ENCODE measurements at regions not wholly inside any gene's neighbourhood (a gene's known extent, or its start where the extent isn't known, plus 50 kb on each side); places are given as distances from the start of the nearest gene placed in this dataset.
"Not testable (repeated sequence)": the region's sequence is repeated elsewhere in the genome, so short reads cannot be mapped to it uniquely, and the experiment has no call there.

- Histone ChIP-seq H3K9me2 (replicated peaks; ENCODE audit: low read depth, low read length) (no peaks in the 10 kb centered on the region), H2AFZ (ENCODE audit: low read length) (no peak overlapping the region), H3K36me3 (ENCODE audit: insufficient read depth, low read length) (no peaks in the 10 kb centered on the region), H3K9me3 (ENCODE audit: insufficient read depth, low read depth, low read length) (no peaks in the 10 kb centered on the region), H3K4me3 (ENCODE audit: low read length, poor library complexity, severe bottlenecking) (no peak overlapping the region), H3K9ac (ENCODE audit: low read depth, low read length, poor library complexity, severe bottlenecking) (no peak overlapping the region), H3F3A (ENCODE audit: low read depth) (no peaks in the 10 kb centered on the region), H3K4me1 (ENCODE audit: insufficient read depth, low read length, poor library complexity, severe bottlenecking) (no peaks in the 10 kb centered on the region), H3K4me2 (ENCODE audit: low read depth, low read length, poor library complexity, severe bottlenecking) (no peak overlapping the region), H4K20me1 (ENCODE audit: insufficient read depth, low read length, poor library complexity, severe bottlenecking) (no peaks in the 10 kb centered on the region), H3K79me2 (ENCODE audit: insufficient read depth, low read length) (no peaks in the 10 kb centered on the region), H3K27me3 (ENCODE audit: insufficient read depth, low read length, poor library complexity, severe bottlenecking) (no peaks in the 10 kb centered on the region)
- TF ChIP-seq EZH2phosphoT487 (IDR thresholded peaks at IDR 0.05; ENCODE audit: borderline replicate concordance) (no peak), CTCF (conservative IDR thresholded peaks at IDR 0.05; ENCODE audit: low read length) (no peak)
Measured at GRCh38 chr2:34215174-34215573, 616.1 kb upstream of the FAM98A start.

- not testable (repeated sequence) for H3K9me2 ChIP-seq (replicated peaks; ENCODE audit: low read depth, low read length); H3K9ac ChIP-seq (ENCODE audit: low read depth, low read length, poor library complexity, severe bottlenecking); H3K4me1 ChIP-seq (ENCODE audit: insufficient read depth, low read length, poor library complexity, severe bottlenecking); H3K27me3 ChIP-seq (ENCODE audit: insufficient read depth, low read length, poor library complexity, severe bottlenecking); H3K4me3 ChIP-seq (ENCODE audit: low read length, poor library complexity, severe bottlenecking); H3K79me2 ChIP-seq (ENCODE audit: insufficient read depth, low read length); H3F3A ChIP-seq (ENCODE audit: low read depth); H2AFZ ChIP-seq (ENCODE audit: low read length); H3K36me3 ChIP-seq (ENCODE audit: insufficient read depth, low read length); H3K4me2 ChIP-seq (ENCODE audit: low read depth, low read length, poor library complexity, severe bottlenecking); H4K20me1 ChIP-seq (ENCODE audit: insufficient read depth, low read length, poor library complexity, severe bottlenecking); H3K9me3 ChIP-seq (ENCODE audit: insufficient read depth, low read depth, low read length)
Measured at GRCh38 chr2:34210382-34210781, 611.3 kb upstream of the FAM98A start.

- Histone ChIP-seq H2AFZ (ENCODE audit: low read length) (no peak overlapping the region), H3K27me3 (ENCODE audit: insufficient read depth, low read length, poor library complexity, severe bottlenecking) (no peaks in the 10 kb centered on the region), H3K36me3 (ENCODE audit: insufficient read depth, low read length) (no peaks in the 10 kb centered on the region), H3K9ac (ENCODE audit: low read depth, low read length, poor library complexity, severe bottlenecking) (no peak overlapping the region), H4K20me1 (ENCODE audit: insufficient read depth, low read length, poor library complexity, severe bottlenecking) (no peaks in the 10 kb centered on the region), H3K4me1 (ENCODE audit: insufficient read depth, low read length, poor library complexity, severe bottlenecking) (no peaks in the 10 kb centered on the region), H3K79me2 (ENCODE audit: insufficient read depth, low read length) (no peaks in the 10 kb centered on the region), H3K4me2 (ENCODE audit: low read depth, low read length, poor library complexity, severe bottlenecking) (no peak overlapping the region), H3K9me3 (ENCODE audit: insufficient read depth, low read depth, low read length) (0 out of 2 replicates have a peak, but pooled peaks cover 4% of the 10 kb centered on the region), H3K4me3 (ENCODE audit: low read length, poor library complexity, severe bottlenecking) (no peak overlapping the region), H3K9me2 (replicated peaks; ENCODE audit: low read depth, low read length) (no peaks in the 10 kb centered on the region), H3F3A (ENCODE audit: low read depth) (no peaks in the 10 kb centered on the region)
- TF ChIP-seq CTCF (conservative IDR thresholded peaks at IDR 0.05; ENCODE audit: low read length) (no peak), EZH2phosphoT487 (IDR thresholded peaks at IDR 0.05; ENCODE audit: borderline replicate concordance) (no peak)
Measured at GRCh38 chr2:34204560-34204959, 605.5 kb upstream of the FAM98A start.

- no peak overlapping the region for H3K4me2 ChIP-seq (ENCODE audit: low read depth, low read length, poor library complexity, severe bottlenecking)
- H3F3A ChIP-seq (ENCODE audit: low read depth): no peaks in the 10 kb centered on the region
- 0 out of 2 replicates have a peak, but pooled peaks cover 4% of the 10 kb centered on the region for H3K9me3 ChIP-seq (ENCODE audit: insufficient read depth, low read depth, low read length)
- H4K20me1 ChIP-seq (ENCODE audit: insufficient read depth, low read length, poor library complexity, severe bottlenecking): no peaks in the 10 kb centered on the region
- no peaks in the 10 kb centered on the region for H3K4me1 ChIP-seq (ENCODE audit: insufficient read depth, low read length, poor library complexity, severe bottlenecking)
- H3K36me3 ChIP-seq (ENCODE audit: insufficient read depth, low read length): no peaks in the 10 kb centered on the region
- H3K27me3 ChIP-seq (ENCODE audit: insufficient read depth, low read length, poor library complexity, severe bottlenecking): no peaks in the 10 kb centered on the region
- H2AFZ ChIP-seq (ENCODE audit: low read length): no peak overlapping the region
- TF ChIP-seq CTCF (conservative IDR thresholded peaks at IDR 0.05; ENCODE audit: low read length) (no peak), EZH2phosphoT487 (IDR thresholded peaks at IDR 0.05; ENCODE audit: borderline replicate concordance) (no peak)
- no peak overlapping the region for H3K4me3 ChIP-seq (ENCODE audit: low read length, poor library complexity, severe bottlenecking)
- H3K9me2 ChIP-seq (replicated peaks; ENCODE audit: low read depth, low read length): no peaks in the 10 kb centered on the region
- no peaks in the 10 kb centered on the region for H3K79me2 ChIP-seq (ENCODE audit: insufficient read depth, low read length)
- no peak overlapping the region for H3K9ac ChIP-seq (ENCODE audit: low read depth, low read length, poor library complexity, severe bottlenecking)
Measured at GRCh38 chr2:34201099-34201498, 602.0 kb upstream of the FAM98A start.
